ENCODE measurements at regions not wholly inside any gene's neighbourhood (a gene's known extent, or its start where the extent isn't known, plus 50 kb on each side); places are given as distances from the start of the nearest gene placed in this dataset.
A peak's percentile ranks its signal among the peaks of the same experiment; 100 is the strongest.

GRCh38 chr10:78139341-78139740 is 105.7 kb downstream of the RPS24 start:
- no peak overlapping the region for H3K23ac ChIP-seq (ENCODE audit: low read length)
- H3K4me2 ChIP-seq (ENCODE audit: low read length), result no peak overlapping the region
- H2BK5ac ChIP-seq (ENCODE audit: low read length), result no peak overlapping the region
- H3K4me1 ChIP-seq (ENCODE audit: control insufficient read depth, low read depth, low read length), result no peaks in the 10 kb centered on the region
- no peak overlapping the region for H3K9ac ChIP-seq (ENCODE audit: low read length)
- no peak overlapping the region for H4K8ac ChIP-seq (ENCODE audit: low read depth, low read length)
- H3K18ac ChIP-seq (ENCODE audit: low read length), result no peak overlapping the region
- H3K36me3 ChIP-seq (ENCODE audit: control insufficient read depth, insufficient read depth, low read length), result no peaks in the 10 kb centered on the region
- H4K5ac ChIP-seq (ENCODE audit: low read length), result no peak overlapping the region
- H3K4me3 ChIP-seq (ENCODE audit: low read length), result no peak overlapping the region
- H3K79me2 ChIP-seq (ENCODE audit: control insufficient read depth, insufficient read depth, low read length), result no peaks in the 10 kb centered on the region
- no peaks in the 10 kb centered on the region for H3K79me1 ChIP-seq (ENCODE audit: low read length)
- H2BK15ac ChIP-seq (replicated peaks; ENCODE audit: low read depth), result no peak overlapping the region
- no peaks in the 10 kb centered on the region for H3K27me3 ChIP-seq (ENCODE audit: insufficient read depth, low read length, poor library complexity)
- no peak overlapping the region for H3K27ac ChIP-seq (ENCODE audit: low read depth, low read length)
- no CpG with 5 or more reads among the region's 9 CpGs for WGBS (ENCODE audit: extremely low coverage, insufficient coverage, low lambda C conversion rate)
- peak overlapping the region; percentile 27 for H3K56ac ChIP-seq (ENCODE audit: low read length)
- H2BK120ac ChIP-seq (ENCODE audit: low read depth, low read length), result no peak overlapping the region
- DNase-seq, result peak; percentile 45
- H3K4ac ChIP-seq (ENCODE audit: low read depth, low read length), result no peak overlapping the region
- H2AK5ac ChIP-seq (ENCODE audit: low read length), result no peak overlapping the region

GRCh38 chr10:78140066-78140630 is 106.5 kb downstream of the RPS24 start:
- Histone ChIP-seq H3K56ac (ENCODE audit: low read length) (no peak overlapping the region), H3K4ac (ENCODE audit: low read depth, low read length) (no peak overlapping the region), H2BK5ac (ENCODE audit: low read length) (no peak overlapping the region), H3K27ac (ENCODE audit: low read depth, low read length) (no peak overlapping the region), H3K18ac (ENCODE audit: low read length) (no peak overlapping the region), H2AK5ac (ENCODE audit: low read length) (no peak overlapping the region), H3K9ac (ENCODE audit: low read length) (no peak overlapping the region), H3K79me2 (ENCODE audit: control insufficient read depth, insufficient read depth, low read length) (no peaks in the 10 kb centered on the region), H3K4me3 (ENCODE audit: low read length) (no peak overlapping the region), H3K4me2 (ENCODE audit: low read length) (no peak overlapping the region), H3K4me1 (ENCODE audit: control insufficient read depth, low read depth, low read length) (no peaks in the 10 kb centered on the region), H4K5ac (ENCODE audit: low read length) (no peak overlapping the region), H2BK120ac (ENCODE audit: low read depth, low read length) (no peak overlapping the region), H4K8ac (ENCODE audit: low read depth, low read length) (no peak overlapping the region), H3K23ac (ENCODE audit: low read length) (no peak overlapping the region), H3K27me3 (ENCODE audit: insufficient read depth, low read length, poor library complexity) (no peaks in the 10 kb centered on the region), H2BK15ac (replicated peaks; ENCODE audit: low read depth) (no peak overlapping the region), H3K79me1 (ENCODE audit: low read length) (no peaks in the 10 kb centered on the region), H3K36me3 (ENCODE audit: control insufficient read depth, insufficient read depth, low read length) (no peaks in the 10 kb centered on the region)
- DNase-seq, result no peak
- WGBS (ENCODE audit: extremely low coverage, insufficient coverage, low lambda C conversion rate), result no CpG with 5 or more reads among the region's 6 CpGs

- Histone ChIP-seq H3K36me3 (ENCODE audit: control insufficient read depth, insufficient read depth, low read length) (no peaks in the 10 kb centered on the region), H2BK15ac (replicated peaks; ENCODE audit: low read depth) (no peak overlapping the region), H3K4me3 (ENCODE audit: low read length) (no peak overlapping the region), H3K9ac (ENCODE audit: low read length) (no peak overlapping the region), H3K23ac (ENCODE audit: low read length) (no peak overlapping the region), H3K4ac (ENCODE audit: low read depth, low read length) (no peak overlapping the region), H3K4me1 (ENCODE audit: control insufficient read depth, low read depth, low read length) (no peaks in the 10 kb centered on the region), H2AK5ac (ENCODE audit: low read length) (no peak overlapping the region), H2BK5ac (ENCODE audit: low read length) (no peak overlapping the region), H4K8ac (ENCODE audit: low read depth, low read length) (no peak overlapping the region), H3K56ac (ENCODE audit: low read length) (no peak overlapping the region), H3K27me3 (ENCODE audit: insufficient read depth, low read length, poor library complexity) (no peaks in the 10 kb centered on the region), H3K79me2 (ENCODE audit: control insufficient read depth, insufficient read depth, low read length) (no peaks in the 10 kb centered on the region), H2BK120ac (ENCODE audit: low read depth, low read length) (no peak overlapping the region), H3K4me2 (ENCODE audit: low read length) (no peak overlapping the region), H4K5ac (ENCODE audit: low read length) (no peak overlapping the region), H3K18ac (ENCODE audit: low read length) (no peak overlapping the region), H3K79me1 (ENCODE audit: low read length) (no peaks in the 10 kb centered on the region), H3K27ac (ENCODE audit: low read depth, low read length) (no peak overlapping the region)
- DNase-seq, result no peak
- WGBS (ENCODE audit: extremely low coverage, insufficient coverage, low lambda C conversion rate), result no CpG with 5 or more reads among the region's 3 CpGs
Observed at GRCh38 chr10:78143576-78143975, 109.9 kb downstream of the RPS24 start.

GRCh38 chr10:78146200-78146599 is 112.5 kb downstream of the RPS24 start:
- Histone ChIP-seq H2BK5ac (ENCODE audit: low read length) (no peak overlapping the region), H3K27me3 (ENCODE audit: insufficient read depth, low read length, poor library complexity) (no peaks in the 10 kb centered on the region), H3K23ac (ENCODE audit: low read length) (no peak overlapping the region), H4K5ac (ENCODE audit: low read length) (no peak overlapping the region), H3K4ac (ENCODE audit: low read depth, low read length) (no peak overlapping the region), H2AK5ac (ENCODE audit: low read length) (no peak overlapping the region), H3K56ac (ENCODE audit: low read length) (no peak overlapping the region), H2BK15ac (replicated peaks; ENCODE audit: low read depth) (no peak overlapping the region), H3K36me3 (ENCODE audit: control insufficient read depth, insufficient read depth, low read length) (no peaks in the 10 kb centered on the region), H3K4me3 (ENCODE audit: low read length) (no peak overlapping the region), H2BK120ac (ENCODE audit: low read depth, low read length) (no peak overlapping the region), H3K4me1 (ENCODE audit: control insufficient read depth, low read depth, low read length) (no peaks in the 10 kb centered on the region), H3K27ac (ENCODE audit: low read depth, low read length) (no peak overlapping the region), H3K9ac (ENCODE audit: low read length) (no peak overlapping the region), H3K79me2 (ENCODE audit: control insufficient read depth, insufficient read depth, low read length) (no peaks in the 10 kb centered on the region), H3K18ac (ENCODE audit: low read length) (no peak overlapping the region), H4K8ac (ENCODE audit: low read depth, low read length) (no peak overlapping the region), H3K79me1 (ENCODE audit: low read length) (no peaks in the 10 kb centered on the region), H3K4me2 (ENCODE audit: low read length) (no peak overlapping the region)
- WGBS (ENCODE audit: extremely low coverage, insufficient coverage, low lambda C conversion rate), result no CpG with 5 or more reads among the region's 2 CpGs
- no peak for DNase-seq

GRCh38 chr10:78147202-78147601 is 113.5 kb downstream of the RPS24 start:
- H3K79me1 ChIP-seq (ENCODE audit: low read length), result no peaks in the 10 kb centered on the region
- no peak overlapping the region for H3K56ac ChIP-seq (ENCODE audit: low read length)
- H3K4me3 ChIP-seq (ENCODE audit: low read length), result no peak overlapping the region
- H3K27me3 ChIP-seq (ENCODE audit: insufficient read depth, low read length, poor library complexity), result no peaks in the 10 kb centered on the region
- H3K27ac ChIP-seq (ENCODE audit: low read depth, low read length), result no peak overlapping the region
- H4K5ac ChIP-seq (ENCODE audit: low read length), result no peak overlapping the region
- H3K79me2 ChIP-seq (ENCODE audit: control insufficient read depth, insufficient read depth, low read length), result no peaks in the 10 kb centered on the region
- H4K8ac ChIP-seq (ENCODE audit: low read depth, low read length), result no peak overlapping the region
- H3K4me2 ChIP-seq (ENCODE audit: low read length), result no peak overlapping the region
- H2BK5ac ChIP-seq (ENCODE audit: low read length), result no peak overlapping the region
- H2BK15ac ChIP-seq (replicated peaks; ENCODE audit: low read depth), result no peak overlapping the region
- H3K4ac ChIP-seq (ENCODE audit: low read depth, low read length), result no peak overlapping the region
- no peak overlapping the region for H3K18ac ChIP-seq (ENCODE audit: low read length)
- no peak overlapping the region for H2AK5ac ChIP-seq (ENCODE audit: low read length)
- no peaks in the 10 kb centered on the region for H3K4me1 ChIP-seq (ENCODE audit: control insufficient read depth, low read depth, low read length)
- no peak overlapping the region for H2BK120ac ChIP-seq (ENCODE audit: low read depth, low read length)
- H3K23ac ChIP-seq (ENCODE audit: low read length), result no peak overlapping the region
- no peak overlapping the region for H3K9ac ChIP-seq (ENCODE audit: low read length)
- no peaks in the 10 kb centered on the region for H3K36me3 ChIP-seq (ENCODE audit: control insufficient read depth, insufficient read depth, low read length)
- no peak for DNase-seq

GRCh38 chr10:78148216-78148960 is 114.7 kb downstream of the RPS24 start:
- no peak overlapping the region for H3K27ac ChIP-seq (ENCODE audit: low read depth, low read length)
- H2BK120ac ChIP-seq (ENCODE audit: low read depth, low read length), result no peak overlapping the region
- H3K79me1 ChIP-seq (ENCODE audit: low read length), result no peaks in the 10 kb centered on the region
- H3K79me2 ChIP-seq (ENCODE audit: control insufficient read depth, insufficient read depth, low read length), result no peaks in the 10 kb centered on the region
- H2BK15ac ChIP-seq (replicated peaks; ENCODE audit: low read depth), result no peak overlapping the region
- no peak overlapping the region for H3K4me2 ChIP-seq (ENCODE audit: low read length)
- H3K4me3 ChIP-seq (ENCODE audit: low read length), result no peak overlapping the region
- H3K4ac ChIP-seq (ENCODE audit: low read depth, low read length), result no peak overlapping the region
- H3K9ac ChIP-seq (ENCODE audit: low read length), result no peak overlapping the region
- H3K18ac ChIP-seq (ENCODE audit: low read length), result no peak overlapping the region
- H2BK5ac ChIP-seq (ENCODE audit: low read length), result no peak overlapping the region
- no CpG with 5 or more reads among the region's 7 CpGs for WGBS (ENCODE audit: extremely low coverage, insufficient coverage, low lambda C conversion rate)
- no peak overlapping the region for H2AK5ac ChIP-seq (ENCODE audit: low read length)
- no peak overlapping the region for H3K23ac ChIP-seq (ENCODE audit: low read length)
- no peak overlapping the region for H3K56ac ChIP-seq (ENCODE audit: low read length)
- DNase-seq, result peak; percentile 42
- no peak overlapping the region for H4K8ac ChIP-seq (ENCODE audit: low read depth, low read length)
- no peaks in the 10 kb centered on the region for H3K36me3 ChIP-seq (ENCODE audit: control insufficient read depth, insufficient read depth, low read length)
- H3K27me3 ChIP-seq (ENCODE audit: insufficient read depth, low read length, poor library complexity), result no peaks in the 10 kb centered on the region
- no peak overlapping the region for H4K5ac ChIP-seq (ENCODE audit: low read length)
- no peaks in the 10 kb centered on the region for H3K4me1 ChIP-seq (ENCODE audit: control insufficient read depth, low read depth, low read length)

Measured in mesendoderm (in vitro differentiated cells).